MM.1S (cell line): ENCODE measurements at regions not wholly inside any gene's neighbourhood (a gene's known extent, or its start where the extent isn't known, plus 50 kb on each side); places are given as distances from the start of the nearest gene placed in this dataset.
"Not testable (repeated sequence)": the region's sequence is repeated elsewhere in the genome, so short reads cannot be mapped to it uniquely, and the experiment has no call there.

Experiments used
- DNase-seq: peaks from one replicate; pipeline ENCODE4 v3.0.0-alpha.2; 2015
- H2AFZ ChIP-seq: fragments of 300-600 bp; sonication (generic); 2 replicates; pipeline ENCODE4 v1.6.0; 2016; ENCODE audit warnings: antibody characterized with exemption, low read length
- H3F3A ChIP-seq: fragments of 300-600 bp; sonication (generic); 2 replicates; pipeline ENCODE4 v1.6.1; 2016; ENCODE audit warnings: mild to moderate bottlenecking, antibody characterized with exemption, low read length, moderate library complexity, mixed read lengths; ENCODE audit not compliant: insufficient read depth
- H3K27ac ChIP-seq: fragments of 300-600 bp; sonication (generic); 2 replicates; pipeline ENCODE4 v1.5.1; 2016; ENCODE audit warnings: mild to moderate bottlenecking, low read length
- H3K27me3 ChIP-seq: fragments of 300-600 bp; sonication (generic); replicated peaks from 2 replicates; pipeline ENCODE4 v1.6.0; 2016; ENCODE audit warnings: low read length; ENCODE audit not compliant: insufficient read depth
- H3K36me3 ChIP-seq: fragments of 300-600 bp; sonication (generic); replicated peaks from 2 replicates; pipeline ENCODE4 v1.6.1; 2016; ENCODE audit warnings: mild to moderate bottlenecking, low read length, mixed read lengths; ENCODE audit not compliant: insufficient read depth
- H3K4me1 ChIP-seq: fragments of 300-600 bp; sonication (generic); 2 replicates; pipeline ENCODE4 v1.6.1; 2016; ENCODE audit warnings: low read length, mixed read lengths
- H3K4me2 ChIP-seq: fragments of 300-600 bp; sonication (generic); 2 replicates; pipeline ENCODE4 v1.6.0; 2016; ENCODE audit warnings: low read depth, low read length
- H3K4me3 ChIP-seq: fragments of 300-600 bp; sonication (generic); 2 replicates; pipeline ENCODE4 v1.5.1; 2016; ENCODE audit warnings: low read length, mixed read lengths
- H3K79me2 ChIP-seq: fragments of 300-600 bp; sonication (generic); 2 replicates; pipeline ENCODE4 v1.6.1; 2016; ENCODE audit warnings: mixed run types, low read length, mixed read lengths
- H3K9ac ChIP-seq: fragments of 300-600 bp; sonication (generic); 2 replicates; pipeline ENCODE4 v1.6.1; 2016; ENCODE audit warnings: low read length, mixed read lengths
- H3K9me2 ChIP-seq: fragments of 300-600 bp; sonication (generic); replicated peaks from 2 replicates; pipeline ENCODE4 v1.6.1; 2016; ENCODE audit warnings: mild to moderate bottlenecking, low read length, mixed read lengths; ENCODE audit not compliant: insufficient read depth
- H3K9me3 ChIP-seq: fragments of 300-600 bp; sonication (generic); replicated peaks from 2 replicates; pipeline ENCODE4 v1.6.1; 2016; ENCODE audit warnings: mild to moderate bottlenecking, low read length, mixed read lengths; ENCODE audit not compliant: insufficient read depth
- H4K20me1 ChIP-seq: fragments of 300-600 bp; sonication (generic); 2 replicates; pipeline ENCODE4 v1.6.1; 2016; ENCODE audit warnings: mild to moderate bottlenecking, low read length, moderate library complexity, mixed read lengths; ENCODE audit not compliant: insufficient read depth
- CTCF ChIP-seq: fragments of 300-600 bp; sonication (generic); IDR thresholded peaks from 2 replicates; pipeline ENCODE4 v1.5.1; 2016; ENCODE audit warnings: antibody characterized with exemption, low read length, mixed read lengths
- EZH2 ChIP-seq: fragments of 300-600 bp; sonication (generic); optimal IDR thresholded peaks from 2 replicates; pipeline ENCODE3; 2017; ENCODE audit warnings: low read depth, mild to moderate bottlenecking, antibody characterized with exemption, low read length, mixed read lengths
- EZH2phosphoT487 ChIP-seq: fragments of 300-600 bp; sonication (generic); IDR thresholded peaks from 2 replicates; pipeline ENCODE4 v1.6.1; 2018; ENCODE audit warnings: antibody characterized with exemption, low read length

GRCh38 chrX:1118572-1119199, 93.8 kb downstream of the CRLF2 start:
- Histone ChIP-seq H3K4me3 (no peak overlapping the region), H3K27me3 (no peaks in the 10 kb centered on the region), H3K27ac (no peak overlapping the region), H3K9me2 (no peaks in the 10 kb centered on the region), H3K4me1 (no peaks in the 10 kb centered on the region), H3K9ac (no peak overlapping the region), H4K20me1 (no peaks in the 10 kb centered on the region), H3K9me3 (no peaks in the 10 kb centered on the region), H3F3A (no peaks in the 10 kb centered on the region), H3K4me2 (peak overlapping the region; percentile 8; the same call in 1 of the 2 replicates), H3K79me2 (no peaks in the 10 kb centered on the region), H3K36me3 (no peaks in the 10 kb centered on the region), H2AFZ (no peak overlapping the region)
- peak; percentile 8 for DNase-seq
- no peak for TF ChIP-seq CTCF
- TF ChIP-seq EZH2: no peak
- TF ChIP-seq EZH2phosphoT487: no peak

- not testable (repeated sequence) for H3K27ac ChIP-seq, H3K9ac ChIP-seq, H3K4me3 ChIP-seq, H3K27me3 ChIP-seq, H3F3A ChIP-seq, H3K79me2 ChIP-seq, H3K4me1 ChIP-seq, H3K36me3 ChIP-seq, H4K20me1 ChIP-seq, H3K9me2 ChIP-seq, DNase-seq, H3K4me2 ChIP-seq, H3K9me3 ChIP-seq, H2AFZ ChIP-seq
These were observed 97.0 kb downstream of the CRLF2 start for GRCh38 chrX:1115411-1115810.

- Histone ChIP-seq H3K27me3 (no peaks in the 10 kb centered on the region), H3K4me3 (no peak overlapping the region), H3K79me2 (no peaks in the 10 kb centered on the region), H3K4me1 (no peaks in the 10 kb centered on the region), H3K4me2 (no peak overlapping the region), H4K20me1 (no peaks in the 10 kb centered on the region), H3K9me2 (no peaks in the 10 kb centered on the region), H3F3A (no peaks in the 10 kb centered on the region), H3K9ac (no peak overlapping the region), H2AFZ (no peak overlapping the region), H3K27ac (no peak overlapping the region), H3K9me3 (no peaks in the 10 kb centered on the region), H3K36me3 (no peaks in the 10 kb centered on the region)
- no peak for TF ChIP-seq EZH2
- TF ChIP-seq EZH2phosphoT487: no peak
- no peak for DNase-seq
These were observed 100.1 kb downstream of the CRLF2 start for GRCh38 chrX:1112321-1112720.

- DNase-seq: no peak
- H3K79me2 ChIP-seq: no peaks in the 10 kb centered on the region
- no peaks in the 10 kb centered on the region for H3K9me3 ChIP-seq
- H3K27ac ChIP-seq: no peak overlapping the region
- no peaks in the 10 kb centered on the region for H3K27me3 ChIP-seq
- H3K4me1 ChIP-seq: no peaks in the 10 kb centered on the region
- no peaks in the 10 kb centered on the region for H3K9me2 ChIP-seq
- H4K20me1 ChIP-seq: no peaks in the 10 kb centered on the region
- H3K4me2 ChIP-seq: no peak overlapping the region
- H3K36me3 ChIP-seq: no peaks in the 10 kb centered on the region
- no peaks in the 10 kb centered on the region for H3F3A ChIP-seq
- H3K9ac ChIP-seq: no peak overlapping the region
- H3K4me3 ChIP-seq: no peak overlapping the region
- no peak overlapping the region for H2AFZ ChIP-seq
- no peak for TF ChIP-seq EZH2
These were observed 100.7 kb downstream of the CRLF2 start for GRCh38 chrX:1111601-1112300.
